A673 (cell line): ENCODE measurements at regions not wholly inside any gene's neighbourhood (a gene's known extent, or its start where the extent isn't known, plus 50 kb on each side); places are given as distances from the start of the nearest gene placed in this dataset.

Source experiments
- EZH2 ChIP-seq: fragments of 200-600 bp; sonication (generic); IDR thresholded peaks from 2 replicates; pipeline ENCODE4 v1.6.1; 2017; ENCODE audit warnings: borderline replicate concordance, low read depth, mild to moderate bottlenecking, mixed read lengths, antibody characterized with exemption, low read length; ENCODE audit not compliant: poor library complexity, severe bottlenecking
- TF ChIP-seq, protein P1 (sequence below): fragments of 300-800, 200-600 bp; sonication (generic); conservative IDR thresholded peaks from 2 replicates; pipeline ENCODE4 v1.5.1; 2017; ENCODE audit warnings: low read depth, mild to moderate bottlenecking, antibody characterized with exemption, low read length, moderate library complexity, mixed read lengths

DNA sequence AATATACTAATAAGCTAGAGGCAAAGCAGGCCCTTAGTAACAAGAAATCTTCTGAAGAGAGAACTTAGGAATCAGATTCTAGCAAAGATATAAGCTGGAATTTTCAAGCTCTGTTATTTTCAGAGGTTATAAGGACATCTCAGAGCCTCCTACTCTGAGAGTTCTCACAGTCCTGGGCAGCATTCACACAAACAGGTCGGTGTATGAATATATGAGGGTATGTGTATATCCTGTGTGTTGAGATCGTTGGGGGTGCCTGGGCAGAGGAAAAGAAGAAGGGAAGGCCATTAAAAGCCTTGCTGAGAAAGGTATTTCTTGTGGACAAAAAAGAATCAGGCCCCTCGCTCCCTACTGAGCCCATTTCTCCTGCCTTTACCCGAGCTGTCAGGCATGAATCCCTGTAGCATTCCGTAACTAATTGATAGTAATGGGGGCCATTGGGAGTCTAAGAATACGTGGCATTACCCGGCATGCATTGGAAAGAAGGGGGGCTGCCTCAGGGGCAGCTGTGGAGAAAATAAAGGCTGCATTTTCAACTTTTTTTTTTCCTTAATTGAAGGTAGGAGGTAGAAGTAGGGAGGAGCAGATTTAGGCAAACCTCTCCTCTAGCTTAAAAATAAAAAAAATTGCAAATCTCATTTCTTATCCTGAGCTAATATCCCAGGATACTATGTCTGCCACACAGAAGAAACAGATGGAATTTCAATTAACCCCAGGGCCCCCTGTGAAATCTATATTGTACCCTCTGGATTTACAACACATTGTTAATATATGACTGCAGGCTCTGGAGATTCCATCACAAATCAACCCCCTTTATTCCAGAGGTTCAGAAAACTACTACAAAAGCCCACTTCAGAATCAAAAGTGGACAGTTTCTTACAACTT is 103.8 kb downstream of the GTPBP8 start:
- TF ChIP-seq, protein P1, sequence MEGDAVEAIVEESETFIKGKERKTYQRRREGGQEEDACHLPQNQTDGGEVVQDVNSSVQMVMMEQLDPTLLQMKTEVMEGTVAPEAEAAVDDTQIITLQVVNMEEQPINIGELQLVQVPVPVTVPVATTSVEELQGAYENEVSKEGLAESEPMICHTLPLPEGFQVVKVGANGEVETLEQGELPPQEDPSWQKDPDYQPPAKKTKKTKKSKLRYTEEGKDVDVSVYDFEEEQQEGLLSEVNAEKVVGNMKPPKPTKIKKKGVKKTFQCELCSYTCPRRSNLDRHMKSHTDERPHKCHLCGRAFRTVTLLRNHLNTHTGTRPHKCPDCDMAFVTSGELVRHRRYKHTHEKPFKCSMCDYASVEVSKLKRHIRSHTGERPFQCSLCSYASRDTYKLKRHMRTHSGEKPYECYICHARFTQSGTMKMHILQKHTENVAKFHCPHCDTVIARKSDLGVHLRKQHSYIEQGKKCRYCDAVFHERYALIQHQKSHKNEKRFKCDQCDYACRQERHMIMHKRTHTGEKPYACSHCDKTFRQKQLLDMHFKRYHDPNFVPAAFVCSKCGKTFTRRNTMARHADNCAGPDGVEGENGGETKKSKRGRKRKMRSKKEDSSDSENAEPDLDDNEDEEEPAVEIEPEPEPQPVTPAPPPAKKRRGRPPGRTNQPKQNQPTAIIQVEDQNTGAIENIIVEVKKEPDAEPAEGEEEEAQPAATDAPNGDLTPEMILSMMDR = no peak
- no peak for TF ChIP-seq EZH2
